Activated naive CD4-positive, alpha-beta T cell treated with anti-CD3 and anti-CD28 coated beads for 36 hours (primary cell): ENCODE measurements at regions not wholly inside any gene's neighbourhood (a gene's known extent, or its start where the extent isn't known, plus 50 kb on each side); places are given as distances from the start of the nearest gene placed in this dataset.
"Not testable (repeated sequence)": the region's sequence is repeated elsewhere in the genome, so short reads cannot be mapped to it uniquely, and the experiment has no call there.

Experiments
- CTCF ChIA-PET: fragments of 350-600 bp; sonication (Branson Sonifier 250); formaldehyde crosslinking; loops from one replicate; lab custom pipeline; 2021; ENCODE audit warnings: antibody characterized with exemption; lab: Charles Lee
- DNase-seq: peaks from one replicate; pipeline ENCODE4 v3.0.0-alpha.2; 2020
- H3K27ac Mint-ChIP-seq: one replicate; pipeline ENCODE4 v1.8.0; 2021; ENCODE audit warnings: mild to moderate bottlenecking, mixed read lengths
- H3K27me3 Mint-ChIP-seq: one replicate; pipeline ENCODE4 v1.8.0; 2021; ENCODE audit warnings: low read depth, mixed read lengths
- H3K36me3 Mint-ChIP-seq: one replicate; pipeline ENCODE4 v1.8.0; 2021; ENCODE audit warnings: low read depth, mixed read lengths
- H3K4me1 Mint-ChIP-seq: one replicate; pipeline ENCODE4 v1.8.0; 2021; ENCODE audit warnings: low read depth, mixed read lengths
- H3K4me3 Mint-ChIP-seq: one replicate; pipeline ENCODE4 v1.8.0; 2021; ENCODE audit warnings: mild to moderate bottlenecking, moderate library complexity, mixed read lengths
- H3K9me3 Mint-ChIP-seq: one replicate; pipeline ENCODE4 v1.8.0; 2021; ENCODE audit warnings: mixed read lengths
- intact Hi-C: fragments of 100-400 bp; cut with micrococcal nuclease; formaldehyde crosslinking; loops from one replicate; pipeline ENCODE4 v1.15.1; 2023

- Mint-ChIP-seq H3K4me3 (no peak overlapping the region), H3K27me3 (no peaks in the 10 kb centered on the region), H3K27ac (no peak overlapping the region), H3K4me1 (no peaks in the 10 kb centered on the region), H3K9me3 (peaks cover 6% of the 10 kb centered on the region), H3K36me3 (no peaks in the 10 kb centered on the region)
- intact Hi-C loops = no loop called here
- DNase-seq = no peak
- CTCF ChIA-PET = no interaction called here
Observed at GRCh38 chr9:135282808-135283207, 195.3 kb downstream of the OLFM1 start.

- Mint-ChIP-seq H3K36me3 (no peaks in the 10 kb centered on the region), H3K4me3 (no peak overlapping the region), H3K9me3 (peaks cover 6% of the 10 kb centered on the region), H3K27me3 (no peaks in the 10 kb centered on the region), H3K27ac (no peak overlapping the region), H3K4me1 (no peaks in the 10 kb centered on the region)
- CTCF ChIA-PET = no interaction called here
- DNase-seq = no peak
- intact Hi-C loops = no loop called here
Observed at GRCh38 chr9:135283671-135284070, 195.9 kb upstream of the PPP1R26 start.

DNA sequence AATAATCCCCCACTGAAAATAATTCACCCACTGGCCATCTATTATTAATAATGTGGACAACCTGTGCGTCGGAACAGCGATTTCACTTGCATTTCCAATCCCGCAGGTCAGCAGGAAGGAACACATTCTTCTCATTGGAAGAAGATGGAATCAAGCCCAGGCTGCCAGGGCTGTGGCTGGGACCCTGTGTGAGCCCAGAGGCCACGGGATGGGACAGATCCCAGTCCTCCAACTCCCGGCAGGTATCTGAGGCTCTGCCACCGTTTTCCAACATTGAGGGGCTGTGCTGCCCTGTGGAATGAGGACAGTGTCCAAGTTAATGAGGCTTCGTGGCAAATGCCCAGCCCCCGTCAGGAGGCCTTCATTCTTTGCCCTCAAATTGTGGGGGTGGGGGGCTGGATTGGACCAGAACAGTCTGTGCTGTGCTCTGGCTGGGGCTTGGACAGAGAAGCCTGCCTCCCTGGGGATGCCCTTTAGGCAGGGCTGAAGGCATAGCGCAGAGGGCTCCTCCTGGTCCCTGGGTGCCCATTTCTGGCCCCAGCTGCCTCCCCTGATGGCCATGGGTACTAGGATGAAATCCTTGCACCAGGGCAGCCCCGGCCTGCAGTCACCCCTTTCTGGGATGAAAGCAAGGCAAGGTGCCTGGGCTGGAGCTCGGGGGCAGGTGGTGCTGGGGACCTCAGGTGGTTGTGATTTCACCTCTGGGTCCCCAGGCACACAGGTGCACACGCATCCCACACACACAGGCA, 195.0 kb upstream of the PPP1R26 start:
- Mint-ChIP-seq H3K36me3 (no peaks in the 10 kb centered on the region), H3K4me1 (no peaks in the 10 kb centered on the region), H3K27ac (no peak overlapping the region), H3K4me3 (no peak overlapping the region), H3K27me3 (no peaks in the 10 kb centered on the region), H3K9me3 (peaks cover 6% of the 10 kb centered on the region)
- intact Hi-C loops = no loop called here
- no peak for DNase-seq
- CTCF ChIA-PET = no interaction called here

DNA sequence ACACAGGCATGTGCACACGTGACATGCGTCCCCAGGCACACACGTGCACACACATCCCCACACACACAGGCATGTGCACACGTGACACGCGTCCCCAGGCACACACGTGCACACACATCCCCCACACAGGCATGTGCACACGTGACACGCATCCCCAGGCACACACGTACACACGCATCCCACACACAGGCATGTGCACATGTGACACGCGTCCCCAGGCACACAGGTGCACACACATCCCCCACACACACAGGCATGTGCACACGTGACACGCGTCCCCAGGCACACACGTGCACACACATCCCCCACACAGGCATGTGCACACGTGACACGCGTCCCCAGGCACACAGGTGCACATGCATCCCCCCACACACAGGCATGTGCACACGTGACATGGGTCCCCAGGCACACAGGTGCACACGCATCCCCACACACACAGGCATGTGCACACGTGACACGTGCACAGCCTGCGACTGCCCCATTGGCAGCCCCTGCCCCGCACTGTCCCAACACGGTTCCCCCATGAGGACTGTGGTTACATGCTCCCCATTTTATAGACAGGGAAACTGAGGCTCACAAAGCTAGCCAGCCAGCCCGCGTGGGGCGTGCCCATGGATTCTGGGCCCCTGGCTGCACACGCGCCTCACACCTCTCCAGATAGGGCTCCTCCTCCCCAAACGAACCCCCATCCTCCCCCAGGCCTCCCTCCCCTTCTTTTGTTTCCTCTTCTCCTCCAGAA, 193.2 kb upstream of the PPP1R26 start:
- H3K36me3 Mint-ChIP-seq, CTCF ChIA-PET, H3K27ac Mint-ChIP-seq: not testable (repeated sequence)

GRCh38 chr9:135286961-135287360, 192.6 kb upstream of the PPP1R26 start:
- CTCF ChIA-PET = no interaction called here
- H3K36me3 Mint-ChIP-seq = no peaks in the 10 kb centered on the region
- H3K27ac Mint-ChIP-seq = no peak overlapping the region
- DNase-seq = no peak
- H3K4me3 Mint-ChIP-seq = no peak overlapping the region
- intact Hi-C loops = no loop called here
- no peaks in the 10 kb centered on the region for H3K27me3 Mint-ChIP-seq
- no peaks in the 10 kb centered on the region for H3K4me1 Mint-ChIP-seq
- H3K9me3 Mint-ChIP-seq = peaks cover 6% of the 10 kb centered on the region

More for the DNA sequence above, 193.2 kb upstream of the PPP1R26 start:
- H3K27me3 Mint-ChIP-seq, intact Hi-C loops, DNase-seq, H3K4me1 Mint-ChIP-seq, H3K4me3 Mint-ChIP-seq, H3K9me3 Mint-ChIP-seq: not testable (repeated sequence)

DNA sequence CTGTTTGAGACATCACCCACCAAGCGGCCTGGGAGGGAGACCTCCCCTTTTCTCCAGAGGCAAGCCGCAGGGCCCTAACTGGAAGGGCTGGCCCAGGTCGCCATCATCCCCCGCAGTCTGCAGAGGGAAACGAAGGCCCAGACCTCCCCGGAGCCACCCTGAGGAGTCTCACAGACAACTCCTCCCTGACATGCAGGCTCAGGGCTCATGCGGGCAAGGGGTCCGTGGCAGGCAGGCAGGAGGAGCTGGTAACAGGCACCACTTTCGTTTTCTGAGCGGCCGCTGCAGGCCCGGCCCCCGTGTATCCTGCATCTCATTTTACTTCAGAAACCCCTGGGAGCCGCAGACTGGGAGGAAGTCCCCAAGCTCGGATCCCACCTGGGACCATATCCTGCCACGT, 192.0 kb upstream of the PPP1R26 start:
- Mint-ChIP-seq H3K27ac (no peak overlapping the region), H3K4me1 (no peaks in the 10 kb centered on the region), H3K9me3 (peaks cover 6% of the 10 kb centered on the region), H3K27me3 (no peaks in the 10 kb centered on the region), H3K36me3 (no peaks in the 10 kb centered on the region), H3K4me3 (no peak overlapping the region)
- intact Hi-C loops = no loop called here
- DNase-seq = no peak
- CTCF ChIA-PET = no interaction called here

GRCh38 chr9:135288054-135288453, 191.5 kb upstream of the PPP1R26 start:
- Mint-ChIP-seq H3K4me3 (no peak overlapping the region), H3K4me1 (no peaks in the 10 kb centered on the region), H3K36me3 (no peaks in the 10 kb centered on the region), H3K9me3 (peaks cover 6% of the 10 kb centered on the region), H3K27me3 (no peaks in the 10 kb centered on the region), H3K27ac (no peak overlapping the region)
- CTCF ChIA-PET = no interaction called here
- DNase-seq = no peak
- intact Hi-C loops = no loop called here

DNA sequence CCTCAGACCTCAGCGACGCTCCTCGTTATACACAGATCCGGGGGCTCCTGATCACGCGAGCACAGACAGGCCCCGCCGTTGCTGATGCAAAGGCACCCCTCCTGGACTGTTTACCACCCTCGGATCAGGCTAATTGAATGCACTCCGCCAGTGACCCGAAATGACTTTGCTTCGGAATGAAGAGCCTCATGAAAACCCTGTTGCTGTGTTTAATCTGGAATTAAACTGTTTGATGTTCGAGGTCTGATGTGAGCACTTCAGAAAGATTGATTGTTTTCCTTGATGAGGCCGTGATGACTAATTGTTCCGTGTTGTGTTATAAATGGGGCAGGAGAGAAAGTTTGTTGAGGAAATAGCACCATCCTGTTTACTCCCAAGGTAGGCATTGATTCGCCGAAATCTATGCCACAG, 190.5 kb upstream of the PPP1R26 start:
- CTCF ChIA-PET = no interaction called here
- Mint-ChIP-seq H3K4me1 (no peaks in the 10 kb centered on the region), H3K9me3 (peaks cover 6% of the 10 kb centered on the region), H3K4me3 (no peak overlapping the region), H3K27ac (no peak overlapping the region), H3K36me3 (no peaks in the 10 kb centered on the region), H3K27me3 (peaks cover 4% of the 10 kb centered on the region)
- no peak for DNase-seq
- intact Hi-C loops = no loop called here

GRCh38 chr9:135290086-135290485, 189.5 kb upstream of the PPP1R26 start:
- Mint-ChIP-seq H3K27ac (no peak overlapping the region), H3K9me3 (peaks cover 6% of the 10 kb centered on the region), H3K36me3 (no peaks in the 10 kb centered on the region), H3K27me3 (peaks cover 4% of the 10 kb centered on the region), H3K4me3 (no peak overlapping the region), H3K4me1 (no peaks in the 10 kb centered on the region)
- CTCF ChIA-PET = no interaction called here
- no peak for DNase-seq
- intact Hi-C loops = no loop called here

- no peak for DNase-seq
- no peaks in the 10 kb centered on the region for H3K36me3 Mint-ChIP-seq
- no peak overlapping the region for H3K4me3 Mint-ChIP-seq
- H3K9me3 Mint-ChIP-seq = peaks cover 6% of the 10 kb centered on the region
- H3K27ac Mint-ChIP-seq = no peak overlapping the region
- CTCF ChIA-PET = no interaction called here
- peaks cover 4% of the 10 kb centered on the region for H3K27me3 Mint-ChIP-seq
- H3K4me1 Mint-ChIP-seq = no peaks in the 10 kb centered on the region
- intact Hi-C loops = no loop called here
Observed at GRCh38 chr9:135290566-135290965, 189.0 kb upstream of the PPP1R26 start.

GRCh38 chr9:135291165-135291564, 188.4 kb upstream of the PPP1R26 start:
- Mint-ChIP-seq H3K27ac (no peak overlapping the region), H3K9me3 (peaks cover 5% of the 10 kb centered on the region), H3K4me1 (no peaks in the 10 kb centered on the region), H3K36me3 (no peaks in the 10 kb centered on the region), H3K4me3 (no peak overlapping the region), H3K27me3 (peaks cover 4% of the 10 kb centered on the region)
- no peak for DNase-seq
- CTCF ChIA-PET = no interaction called here
- intact Hi-C loops = no loop called here

DNA sequence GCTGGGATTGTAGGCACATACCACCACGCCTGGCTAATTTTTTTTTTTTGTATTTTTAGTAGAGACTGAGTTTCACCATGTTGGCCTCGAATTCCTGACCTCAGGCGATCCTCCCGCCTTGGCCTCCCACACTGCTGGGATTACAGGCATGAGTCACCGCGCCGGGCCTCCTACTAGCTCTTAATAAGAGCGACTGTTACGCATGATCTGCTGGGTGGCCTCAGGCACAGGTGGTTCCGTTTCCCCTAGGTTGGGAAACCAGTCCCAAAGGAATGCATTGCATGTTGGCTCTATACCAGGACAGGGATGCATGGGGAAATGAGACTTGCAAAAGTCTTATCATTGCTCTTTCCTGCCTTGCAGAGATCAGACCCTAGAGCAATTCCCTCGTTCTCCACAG, 184.7 kb upstream of the PPP1R26 start:
- H3K4me3 Mint-ChIP-seq = no peak overlapping the region
- H3K9me3 Mint-ChIP-seq = no peaks in the 10 kb centered on the region
- intact Hi-C loops = no loop called here
- peaks cover 8% of the 10 kb centered on the region for H3K27me3 Mint-ChIP-seq
- CTCF ChIA-PET = interaction anchor here (1.5 kb wide), 1 partner anchor 118 kb away, joined by 4 read pairs; no protein-coding TSS in a partner anchor
- no peak for DNase-seq
- H3K27ac Mint-ChIP-seq = no peak overlapping the region
- no peaks in the 10 kb centered on the region for H3K4me1 Mint-ChIP-seq
- no peaks in the 10 kb centered on the region for H3K36me3 Mint-ChIP-seq
